NCI-H2081 (cell line): ENCODE measurements at regions not wholly inside any gene's neighbourhood (a gene's known extent, or its start where the extent isn't known, plus 50 kb on each side); places are given as distances from the start of the nearest gene placed in this dataset.
A peak's percentile ranks its signal among the peaks of the same experiment; 100 is the strongest.
"Not testable (repeated sequence)": the region's sequence is repeated elsewhere in the genome, so short reads cannot be mapped to it uniquely, and the experiment has no call there.

Experiments used
- DNase-seq, 2 experiments: peaks; one replicate each; lab custom pipeline; 2025; lab: John Stamatoyannopoulos, UW

- DNase-seq, result not testable (repeated sequence)
Measured at GRCh38 chrX:23458957-23459356, 124.3 kb downstream of the PTCHD1 start.

GRCh38 chrX:23465105-23465791 lies 130.6 kb downstream of the PTCHD1 start:
- no peak for DNase-seq

- no peak for DNase-seq
Measured at GRCh38 chrX:23465985-23466384, 131.3 kb downstream of the PTCHD1 start.

DNA sequence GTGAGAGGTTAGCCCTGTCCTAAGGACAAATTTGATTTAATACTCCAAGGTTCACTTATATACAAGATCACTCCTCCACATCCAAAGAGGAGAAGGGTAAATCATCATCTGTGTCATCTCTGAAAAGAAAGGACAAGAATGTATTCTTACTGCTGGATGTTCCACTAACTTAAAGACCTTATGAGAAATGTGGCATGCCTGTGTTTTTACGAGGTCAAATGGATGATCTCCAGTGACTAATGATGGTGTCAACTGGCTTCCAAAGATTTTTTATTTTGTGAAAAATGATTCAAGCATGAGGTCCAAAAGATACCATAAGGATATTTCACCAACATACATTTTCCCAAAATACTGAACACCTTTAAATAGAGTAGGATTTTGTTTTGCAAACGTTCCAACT lies 143.4 kb downstream of the PTCHD1 start:
- no peak for DNase-seq

DNA sequence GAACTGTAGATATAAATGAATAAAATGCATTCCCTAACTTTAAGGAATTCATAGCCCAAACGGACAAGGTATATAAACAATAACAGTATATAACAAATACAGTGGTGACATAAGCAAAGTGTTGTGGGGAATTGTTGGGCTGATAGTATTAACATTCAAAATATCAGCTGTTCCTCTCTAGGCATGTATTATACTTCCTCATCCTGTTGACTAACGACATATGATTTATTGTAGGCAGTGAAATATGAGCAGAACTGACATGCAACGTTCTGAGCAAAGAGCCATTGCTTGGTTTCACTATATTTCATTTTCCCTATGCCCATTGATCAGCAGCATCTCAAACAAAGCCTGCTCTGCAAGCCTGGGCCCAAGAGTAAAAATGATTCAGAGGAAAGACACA lies 143.9 kb downstream of the PTCHD1 start:
- no peak for DNase-seq

GRCh38 chrX:23482561-23482960 lies 147.9 kb downstream of the PTCHD1 start:
- no peak for DNase-seq

GRCh38 chrX:23483396-23483795 lies 148.7 kb downstream of the PTCHD1 start:
- no peak for DNase-seq

DNA sequence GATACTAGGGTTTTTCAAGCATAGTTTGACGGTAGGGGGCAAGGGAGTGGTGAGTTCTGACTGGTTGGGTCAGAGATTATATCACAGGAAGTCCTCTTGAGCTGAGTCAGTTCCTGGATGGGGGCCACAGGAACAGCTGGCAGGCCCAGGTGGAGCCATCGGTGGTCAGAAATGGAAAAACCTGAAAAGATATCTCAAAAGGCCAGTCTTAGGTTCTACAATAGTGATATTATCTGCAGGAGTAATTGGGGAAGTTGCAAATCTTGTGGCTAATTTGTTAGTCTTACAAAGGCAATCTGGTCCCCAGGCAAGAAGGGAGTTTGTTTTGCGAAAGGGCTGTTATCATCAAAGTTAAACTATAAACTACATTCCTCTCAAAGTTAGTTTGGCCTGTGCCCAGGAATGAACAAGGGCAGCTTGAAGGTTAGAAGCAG lies 159.3 kb downstream of the PTCHD1 start:
- no peak for DNase-seq

DNA sequence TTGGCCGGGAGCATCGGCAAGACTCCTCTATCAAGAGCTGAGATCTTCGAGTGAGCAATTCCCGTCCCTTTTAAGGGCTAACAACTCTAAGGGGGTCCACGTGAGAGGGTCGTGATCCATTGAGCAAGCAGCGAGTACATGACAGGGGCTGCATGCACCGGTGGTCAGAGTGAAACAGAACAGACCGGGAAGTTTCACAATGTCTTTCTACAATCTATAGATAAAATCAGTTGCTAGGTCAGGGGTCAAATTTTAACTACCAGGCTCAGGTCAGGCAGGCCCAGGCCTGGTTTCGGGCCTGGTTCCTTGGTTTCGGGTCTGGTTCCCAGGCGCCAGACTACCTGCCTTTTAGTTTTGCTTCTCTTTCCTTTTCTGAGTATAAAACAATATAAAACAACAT lies 160.1 kb downstream of the PTCHD1 start:
- no peak for DNase-seq

GRCh38 chrX:23497919-23498318 lies 163.3 kb downstream of the PTCHD1 start:
- no peak for DNase-seq

DNA sequence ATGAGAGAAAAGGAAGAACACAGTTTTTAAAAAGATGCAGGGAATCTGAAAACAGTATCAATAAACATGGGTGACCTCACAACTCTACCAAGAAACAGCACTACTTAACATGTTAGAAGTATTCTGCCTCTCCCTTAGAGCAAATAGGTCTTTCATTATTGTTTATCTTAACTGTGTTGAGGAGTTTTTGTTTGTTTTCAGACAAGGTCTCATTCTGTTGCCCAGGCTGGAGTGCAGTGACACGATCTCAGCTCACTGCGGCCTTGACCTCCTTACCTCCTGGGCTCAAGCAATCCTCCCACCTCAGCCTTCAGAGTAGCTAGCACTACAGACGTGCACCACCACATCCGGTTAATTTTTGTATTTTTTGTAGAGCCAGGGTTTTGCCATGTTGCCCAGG lies 165.3 kb upstream of the PRDX4 start:
- no peak for DNase-seq

DNA sequence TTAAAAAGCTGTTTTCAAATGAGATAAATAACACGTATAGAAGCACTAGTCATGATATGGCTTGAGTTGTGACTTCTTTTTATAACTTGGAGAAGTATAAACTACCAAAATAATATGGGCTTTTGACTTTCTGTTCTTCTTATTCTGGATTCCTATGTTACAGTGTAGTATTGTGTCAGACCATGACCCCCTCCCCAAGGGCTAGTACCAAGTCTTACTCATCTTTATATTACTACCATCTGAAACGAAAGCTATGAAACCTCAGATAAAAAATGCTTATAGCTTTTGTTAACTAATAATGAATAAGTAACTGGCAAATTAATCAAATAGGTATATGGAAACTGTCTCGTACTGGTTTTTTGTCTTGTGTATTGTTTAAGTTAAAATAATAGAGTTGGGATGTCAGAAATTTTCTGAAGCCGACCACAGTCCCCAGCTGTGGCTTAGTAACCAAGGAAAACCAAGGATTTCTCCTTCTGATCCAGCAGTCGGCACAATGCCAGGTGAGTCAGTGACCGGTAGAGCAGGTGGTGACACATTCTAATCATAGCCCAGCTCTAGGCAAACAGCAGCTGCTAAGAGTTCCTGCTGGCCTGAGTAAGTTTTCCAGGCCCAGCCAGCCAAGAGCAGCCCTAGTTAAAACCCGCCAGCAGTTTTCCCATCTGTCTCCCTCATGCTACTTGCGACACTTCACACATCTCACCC lies 163.3 kb upstream of the PRDX4 start:
- DNase-seq, result peak; percentile 79 to 92

DNA sequence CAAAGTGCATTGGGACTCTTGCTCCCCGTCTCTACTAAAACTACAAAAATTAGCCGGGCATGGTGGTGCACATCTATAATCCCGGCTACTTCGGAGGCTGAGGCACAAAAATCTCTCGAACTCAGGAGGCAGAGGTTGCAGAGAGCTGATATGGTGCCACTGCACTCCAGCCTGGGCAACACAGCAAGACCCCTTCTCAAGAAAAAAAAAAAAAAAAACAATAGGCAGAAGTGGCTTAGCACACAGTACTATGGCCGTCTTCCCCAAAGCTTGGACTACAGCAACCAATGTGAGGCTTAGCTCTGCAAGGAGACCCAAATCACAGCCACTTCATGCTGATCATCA lies 162.8 kb upstream of the PRDX4 start:
- no peak for DNase-seq

DNA sequence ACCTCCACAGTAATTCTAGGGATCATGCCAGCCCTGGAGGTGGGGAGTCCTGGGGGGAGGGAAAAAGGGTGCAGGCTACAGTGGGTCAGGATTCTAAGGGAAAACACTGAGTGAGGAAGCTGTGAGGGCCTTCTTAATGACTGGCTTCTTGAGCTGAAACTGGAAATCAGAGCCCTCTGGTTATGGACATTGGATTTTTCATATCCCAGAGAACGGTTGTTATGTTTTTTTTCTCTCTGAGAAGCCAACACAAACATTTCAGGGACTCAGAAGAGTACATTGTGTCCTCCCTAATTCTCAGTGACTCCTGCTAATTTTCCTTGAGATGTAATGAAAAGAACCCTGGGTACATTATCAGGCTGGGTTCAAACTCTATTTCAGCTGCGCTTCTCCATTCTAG lies 162.4 kb upstream of the PRDX4 start:
- DNase-seq, result no peak

DNA sequence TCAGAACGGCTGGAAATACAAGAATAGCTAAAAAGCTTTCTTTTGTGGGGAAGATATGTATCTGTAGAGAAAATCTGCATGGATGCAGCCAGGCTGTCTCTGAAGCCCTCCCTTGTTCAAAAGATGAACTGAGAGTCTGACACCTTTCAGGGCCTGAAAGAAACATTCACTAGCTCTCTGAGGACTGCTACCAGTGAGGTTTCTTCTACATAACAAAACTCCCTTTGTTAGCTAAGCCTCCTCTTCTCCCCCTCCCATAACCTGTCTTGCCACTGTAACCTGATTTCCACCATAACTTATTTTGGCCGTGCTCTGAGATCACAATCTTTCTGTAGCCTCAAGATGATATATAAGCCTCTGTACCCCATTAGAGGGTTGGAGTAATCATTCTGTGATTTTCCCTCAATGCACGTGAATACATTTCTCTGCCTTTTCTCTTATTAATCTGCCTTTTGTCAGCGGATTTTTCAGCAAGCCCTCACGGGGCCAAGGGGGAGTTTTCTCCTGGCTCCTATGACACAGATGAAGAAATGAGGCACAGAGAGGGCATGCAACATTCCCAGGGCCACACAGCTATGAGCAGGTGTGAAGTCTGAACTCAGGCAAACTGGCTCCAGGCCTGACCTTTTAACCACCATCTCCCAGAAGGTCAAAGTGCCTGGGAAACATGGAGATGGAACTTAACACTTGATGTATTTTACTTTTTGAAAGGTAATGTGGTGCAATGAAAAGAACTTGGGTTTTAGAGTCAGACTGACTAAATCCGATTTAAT lies 161.6 kb upstream of the PRDX4 start:
- no peak for DNase-seq

DNA sequence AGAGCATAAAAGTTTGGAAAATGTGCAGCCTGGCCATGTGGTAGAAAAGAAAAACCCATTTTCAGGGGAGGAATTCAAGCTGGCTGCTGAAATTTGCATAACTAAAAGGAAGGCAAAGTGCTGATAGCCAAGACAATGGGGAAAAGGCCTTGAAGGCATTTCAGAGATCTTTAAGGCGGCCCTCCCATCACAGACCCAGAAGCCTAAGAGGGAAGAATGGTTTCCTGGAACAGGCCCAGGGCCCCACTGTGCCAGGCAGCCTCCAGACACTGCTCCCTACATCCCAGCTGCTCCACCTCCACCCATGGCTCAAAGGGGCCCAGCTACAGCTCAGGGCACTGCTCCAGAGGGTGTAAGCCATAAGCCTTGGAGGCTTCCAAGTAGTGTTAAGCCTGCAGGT lies 158.0 kb upstream of the PRDX4 start:
- no peak for DNase-seq

DNA sequence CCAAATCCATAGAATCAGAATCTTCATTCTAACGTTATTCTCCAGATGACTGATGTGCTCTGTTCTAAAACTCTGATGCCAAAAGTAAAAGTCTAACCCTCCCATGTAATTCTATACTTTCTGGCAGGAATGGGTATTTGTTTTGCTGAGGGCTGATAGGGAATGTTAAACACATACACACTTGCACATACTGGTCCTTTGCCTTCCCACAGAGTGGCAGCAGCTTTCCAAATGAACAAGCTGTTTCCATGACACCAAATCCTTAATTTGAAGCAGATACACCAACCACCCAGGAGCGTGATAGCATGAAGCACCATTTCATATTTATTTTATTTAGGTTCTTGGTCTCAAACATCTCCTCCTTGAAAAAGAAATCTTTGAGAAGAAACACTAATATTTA lies 155.5 kb upstream of the PRDX4 start:
- DNase-seq, result peak; percentile 8 to 48

GRCh38 chrX:23513121-23513520 lies 154.2 kb upstream of the PRDX4 start:
- DNase-seq, result no peak

- no peak for DNase-seq
Measured at GRCh38 chrX:23514082-23514481, 153.2 kb upstream of the PRDX4 start.

DNA sequence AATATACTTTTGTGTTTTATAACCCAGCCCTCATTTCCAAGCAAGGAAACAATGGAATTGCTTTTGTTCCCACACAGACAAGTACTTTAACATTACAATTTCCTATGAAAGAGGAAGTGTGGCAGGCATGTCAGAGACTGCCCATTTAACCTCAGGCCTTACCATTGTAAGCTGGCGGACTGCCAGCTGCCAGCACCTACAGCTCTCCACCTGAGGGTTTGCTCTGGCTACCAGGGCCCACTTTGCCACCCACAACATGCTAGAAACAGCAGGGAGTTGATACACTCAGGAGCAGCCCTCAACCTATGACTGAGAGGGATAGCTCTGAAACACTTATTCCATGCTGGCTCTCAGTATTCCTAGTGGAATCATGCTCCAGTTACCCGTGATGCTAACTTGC lies 152.3 kb upstream of the PRDX4 start:
- DNase-seq, result peak in 1 of 2 experiments; percentile 26

- DNase-seq, result not testable (repeated sequence)
Measured at GRCh38 chrX:23523026-23523657, 144.2 kb upstream of the PRDX4 start.

GRCh38 chrX:23524467-23524866 lies 142.8 kb upstream of the PRDX4 start:
- DNase-seq, result no peak

DNA sequence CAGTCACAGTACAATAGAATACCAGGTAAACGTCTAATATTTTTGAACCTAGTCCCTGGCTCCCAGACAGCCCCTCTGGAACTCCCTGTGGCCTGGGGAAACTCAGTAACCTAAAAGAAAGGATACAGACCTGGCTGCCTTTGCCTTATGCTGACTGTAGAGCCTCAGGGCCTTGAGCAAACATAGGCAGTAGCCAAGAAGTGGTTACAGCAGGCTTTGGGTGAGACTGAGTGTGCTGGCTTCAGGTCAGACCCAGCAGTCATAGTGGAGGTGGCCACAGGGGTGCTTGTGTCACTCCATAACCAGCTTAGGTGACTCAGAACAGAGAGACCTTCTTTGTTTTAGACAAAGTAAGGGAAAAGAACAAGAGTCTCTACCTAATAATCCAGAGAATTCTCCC lies 141.8 kb upstream of the PRDX4 start:
- DNase-seq, result no peak
